ENCODE measurements at regions not wholly inside any gene's neighbourhood (a gene's known extent, or its start where the extent isn't known, plus 50 kb on each side); places are given as distances from the start of the nearest gene placed in this dataset.

DNA sequence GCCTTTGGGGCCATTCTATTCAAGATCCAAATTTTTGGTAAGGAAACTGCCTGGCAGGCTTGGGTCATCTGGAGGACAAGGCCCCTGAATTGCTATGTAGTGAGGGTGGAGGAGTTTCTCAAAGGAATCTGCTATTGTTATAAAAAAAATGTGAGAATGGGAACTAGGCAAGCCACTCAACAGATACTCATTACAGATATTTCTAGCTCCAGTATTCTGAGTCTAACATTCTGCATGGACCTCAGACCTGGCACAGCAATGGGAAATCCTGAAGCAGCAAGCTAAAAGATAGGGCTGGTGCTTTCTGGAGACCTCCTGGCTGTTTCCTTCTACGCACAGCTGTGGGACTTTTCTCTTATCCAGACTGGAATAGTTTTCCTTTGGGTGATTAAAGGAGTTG lies 430.7 kb upstream of the RBMS3 start:
- Histone ChIP-seq H3K79me2 (ENCODE audit: insufficient read depth, low read length) (no peaks in the 10 kb centered on the region), H4K20me1 (ENCODE audit: insufficient read depth, low read length) (no peaks in the 10 kb centered on the region), H3K4me1 (ENCODE audit: control insufficient read depth in 1 of 2, insufficient read depth in 2 of 2, low read length in 2 of 2) (no peaks in the 10 kb centered on the region), H3K9me3 (replicated peaks in 1 of 2; ENCODE audit: control insufficient read depth in 1 of 2, insufficient read depth in 1 of 2, low read length in 2 of 2) (no peaks in the 10 kb centered on the region), H2AFZ (ENCODE audit: insufficient read depth, low read depth, low read length, poor library complexity, severe bottlenecking) (no peak overlapping the region), H3K4me3 (replicated peaks in 1 of 3; ENCODE audit: low read depth in 2 of 3, low read length in 3 of 3) (no peak overlapping the region), H3K9ac (ENCODE audit: insufficient read depth, low read length, poor library complexity, severe bottlenecking) (no peak overlapping the region), H3K27ac (ENCODE audit: low read depth in 1 of 2, low read length in 2 of 2) (no peak overlapping the region), H3K36me3 (replicated peaks in 1 of 2; ENCODE audit: control insufficient read depth in 1 of 2, insufficient read depth in 2 of 2, low read length in 2 of 2) (no peaks in the 10 kb centered on the region), H3K4me2 (replicated peaks; ENCODE audit: extremely low read depth, low read length, poor library complexity, severe bottlenecking) (no peak overlapping the region), H3K27me3 (ENCODE audit: control insufficient read depth in 2 of 2, insufficient read depth in 2 of 2, low read length in 2 of 2) (no peaks in the 10 kb centered on the region)
- TF ChIP-seq, protein P1, sequence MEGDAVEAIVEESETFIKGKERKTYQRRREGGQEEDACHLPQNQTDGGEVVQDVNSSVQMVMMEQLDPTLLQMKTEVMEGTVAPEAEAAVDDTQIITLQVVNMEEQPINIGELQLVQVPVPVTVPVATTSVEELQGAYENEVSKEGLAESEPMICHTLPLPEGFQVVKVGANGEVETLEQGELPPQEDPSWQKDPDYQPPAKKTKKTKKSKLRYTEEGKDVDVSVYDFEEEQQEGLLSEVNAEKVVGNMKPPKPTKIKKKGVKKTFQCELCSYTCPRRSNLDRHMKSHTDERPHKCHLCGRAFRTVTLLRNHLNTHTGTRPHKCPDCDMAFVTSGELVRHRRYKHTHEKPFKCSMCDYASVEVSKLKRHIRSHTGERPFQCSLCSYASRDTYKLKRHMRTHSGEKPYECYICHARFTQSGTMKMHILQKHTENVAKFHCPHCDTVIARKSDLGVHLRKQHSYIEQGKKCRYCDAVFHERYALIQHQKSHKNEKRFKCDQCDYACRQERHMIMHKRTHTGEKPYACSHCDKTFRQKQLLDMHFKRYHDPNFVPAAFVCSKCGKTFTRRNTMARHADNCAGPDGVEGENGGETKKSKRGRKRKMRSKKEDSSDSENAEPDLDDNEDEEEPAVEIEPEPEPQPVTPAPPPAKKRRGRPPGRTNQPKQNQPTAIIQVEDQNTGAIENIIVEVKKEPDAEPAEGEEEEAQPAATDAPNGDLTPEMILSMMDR (IDR thresholded peaks at IDR 0.05) = no peak
- no peaks in the 10 kb centered on the region for H3K4me1 Mint-ChIP-seq
- WGBS (ENCODE audit: insufficient coverage) = 100% methylated on average over 1 of the region's 1 CpG
- H3K36me3 Mint-ChIP-seq = no peaks in the 10 kb centered on the region
- no peak overlapping the region for H3K27ac Mint-ChIP-seq
- H3K9me3 Mint-ChIP-seq = peaks cover 0 to 2% (median 0%) of the 10 kb centered on the region in 7 donors
- no peak overlapping the region for H3K4me3 Mint-ChIP-seq
- DNase-seq = no peak
- intact Hi-C loops (cut with micrococcal nuclease) = no loop called here
- H3K27me3 Mint-ChIP-seq (ENCODE audit: low read depth in 3 of 3) = peaks cover 0 to 1% (median 0%) of the 10 kb centered on the region in 3 donors

DNA sequence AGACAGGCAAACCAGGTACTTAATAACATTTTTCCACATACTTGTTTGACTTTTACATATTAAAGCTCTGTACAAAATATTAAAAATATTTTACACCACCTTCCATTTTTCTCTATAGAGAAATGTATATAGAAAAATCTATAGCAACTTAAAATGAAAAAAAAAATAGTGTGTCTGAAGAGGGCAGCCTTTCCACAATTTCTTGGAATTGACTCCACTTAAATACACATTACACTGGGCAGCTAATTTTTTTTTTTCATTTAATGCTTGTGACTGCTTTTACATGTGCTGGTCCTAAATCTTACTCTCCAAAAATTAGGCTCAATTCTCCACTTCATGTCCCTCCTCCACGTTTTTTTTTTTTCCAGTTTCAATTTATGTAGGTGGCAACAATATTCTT lies 427.0 kb upstream of the RBMS3 start:
- no peak for DNase-seq
- Histone ChIP-seq H3K36me3 (replicated peaks in 1 of 2; ENCODE audit: control insufficient read depth in 1 of 2, insufficient read depth in 2 of 2, low read length in 2 of 2) (no peaks in the 10 kb centered on the region), H4K20me1 (ENCODE audit: insufficient read depth, low read length) (no peaks in the 10 kb centered on the region), H3K4me1 (ENCODE audit: control insufficient read depth in 1 of 2, insufficient read depth in 2 of 2, low read length in 2 of 2) (no peaks in the 10 kb centered on the region), H3K9ac (ENCODE audit: insufficient read depth, low read length, poor library complexity, severe bottlenecking) (no peak overlapping the region), H3K9me3 (replicated peaks in 1 of 2; ENCODE audit: control insufficient read depth in 1 of 2, insufficient read depth in 1 of 2, low read length in 2 of 2) (no peaks in the 10 kb centered on the region), H3K79me2 (ENCODE audit: insufficient read depth, low read length) (no peaks in the 10 kb centered on the region), H3K4me3 (replicated peaks in 1 of 3; ENCODE audit: low read depth in 2 of 3, low read length in 3 of 3) (no peak overlapping the region), H3K4me2 (replicated peaks; ENCODE audit: extremely low read depth, low read length, poor library complexity, severe bottlenecking) (no peak overlapping the region), H3K27me3 (ENCODE audit: control insufficient read depth in 2 of 2, insufficient read depth in 2 of 2, low read length in 2 of 2) (no peaks in the 10 kb centered on the region), H2AFZ (ENCODE audit: insufficient read depth, low read depth, low read length, poor library complexity, severe bottlenecking) (no peak overlapping the region), H3K27ac (ENCODE audit: low read depth in 1 of 2, low read length in 2 of 2) (no peak overlapping the region)
- H3K4me3 Mint-ChIP-seq = no peak overlapping the region
- TF ChIP-seq, protein P1 (IDR thresholded peaks at IDR 0.05) = no peak
- H3K36me3 Mint-ChIP-seq = no peaks in the 10 kb centered on the region
- peaks cover 0 to 2% (median 0%) of the 10 kb centered on the region in 7 donors for H3K9me3 Mint-ChIP-seq
- no CpG with 5 or more reads among the region's 1 CpG for WGBS (ENCODE audit: insufficient coverage)
- no peaks in the 10 kb centered on the region for H3K4me1 Mint-ChIP-seq
- no peaks in the 10 kb centered on the region for H3K27me3 Mint-ChIP-seq (ENCODE audit: low read depth in 3 of 3)
- no peak overlapping the region for H3K27ac Mint-ChIP-seq
- intact Hi-C loops (cut with micrococcal nuclease) = no loop called here

Measured in CD14-positive monocyte (primary cell).